Panc1 (cell line): ENCODE measurements at regions not wholly inside any gene's neighbourhood (a gene's known extent, or its start where the extent isn't known, plus 50 kb on each side); places are given as distances from the start of the nearest gene placed in this dataset.

ENCODE experiments used
- TCF7L2 ChIP-seq: IDR thresholded peaks from 2 replicates; pipeline ENCODE4 v1.6.1; 2011; ENCODE audit warnings: mild to moderate bottlenecking, low read depth, low read length, inconsistent platforms
- TF ChIP-seq, protein P1 (sequence below): fragments of 450-650 bp; IDR thresholded peaks from 2 replicates; pipeline ENCODE4 v1.5.1; 2017; ENCODE audit warnings: mild to moderate bottlenecking
- TF ChIP-seq, protein P2 (sequence below), 2 experiments: IDR thresholded peaks; 2 replicates each; pipeline ENCODE4 v1.6.1; 2011 to 2012; ENCODE audit warnings: low read depth in 2 of 2, control low read depth in 1 of 2, low read length in 1 of 2, mild to moderate bottlenecking in 1 of 2, moderate library complexity in 1 of 2; ENCODE audit not compliant: insufficient read depth in 1 of 2

DNA sequence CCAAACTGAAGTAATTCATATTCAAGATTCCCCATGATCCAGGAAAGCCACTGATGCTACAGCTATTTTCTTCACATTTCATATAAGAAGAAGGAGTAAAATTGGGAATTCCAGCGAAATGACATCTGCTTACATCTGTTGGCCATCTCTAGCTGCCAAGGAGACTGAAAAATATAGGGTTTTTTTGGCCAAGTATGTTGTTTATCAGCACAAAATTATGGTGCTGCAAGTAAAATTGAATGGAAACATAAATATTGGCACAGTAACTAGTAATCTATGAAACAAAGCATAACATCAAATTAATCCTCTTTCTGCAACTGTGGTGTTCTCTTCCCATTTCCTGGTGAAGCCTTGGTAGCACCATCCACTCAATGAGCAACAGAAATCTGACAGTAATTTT lies 649.5 kb upstream of the ZNF804A start:
- TF ChIP-seq, protein P1, sequence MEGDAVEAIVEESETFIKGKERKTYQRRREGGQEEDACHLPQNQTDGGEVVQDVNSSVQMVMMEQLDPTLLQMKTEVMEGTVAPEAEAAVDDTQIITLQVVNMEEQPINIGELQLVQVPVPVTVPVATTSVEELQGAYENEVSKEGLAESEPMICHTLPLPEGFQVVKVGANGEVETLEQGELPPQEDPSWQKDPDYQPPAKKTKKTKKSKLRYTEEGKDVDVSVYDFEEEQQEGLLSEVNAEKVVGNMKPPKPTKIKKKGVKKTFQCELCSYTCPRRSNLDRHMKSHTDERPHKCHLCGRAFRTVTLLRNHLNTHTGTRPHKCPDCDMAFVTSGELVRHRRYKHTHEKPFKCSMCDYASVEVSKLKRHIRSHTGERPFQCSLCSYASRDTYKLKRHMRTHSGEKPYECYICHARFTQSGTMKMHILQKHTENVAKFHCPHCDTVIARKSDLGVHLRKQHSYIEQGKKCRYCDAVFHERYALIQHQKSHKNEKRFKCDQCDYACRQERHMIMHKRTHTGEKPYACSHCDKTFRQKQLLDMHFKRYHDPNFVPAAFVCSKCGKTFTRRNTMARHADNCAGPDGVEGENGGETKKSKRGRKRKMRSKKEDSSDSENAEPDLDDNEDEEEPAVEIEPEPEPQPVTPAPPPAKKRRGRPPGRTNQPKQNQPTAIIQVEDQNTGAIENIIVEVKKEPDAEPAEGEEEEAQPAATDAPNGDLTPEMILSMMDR = no peak
- no peak for TF ChIP-seq TCF7L2
- TF ChIP-seq, protein P2, sequence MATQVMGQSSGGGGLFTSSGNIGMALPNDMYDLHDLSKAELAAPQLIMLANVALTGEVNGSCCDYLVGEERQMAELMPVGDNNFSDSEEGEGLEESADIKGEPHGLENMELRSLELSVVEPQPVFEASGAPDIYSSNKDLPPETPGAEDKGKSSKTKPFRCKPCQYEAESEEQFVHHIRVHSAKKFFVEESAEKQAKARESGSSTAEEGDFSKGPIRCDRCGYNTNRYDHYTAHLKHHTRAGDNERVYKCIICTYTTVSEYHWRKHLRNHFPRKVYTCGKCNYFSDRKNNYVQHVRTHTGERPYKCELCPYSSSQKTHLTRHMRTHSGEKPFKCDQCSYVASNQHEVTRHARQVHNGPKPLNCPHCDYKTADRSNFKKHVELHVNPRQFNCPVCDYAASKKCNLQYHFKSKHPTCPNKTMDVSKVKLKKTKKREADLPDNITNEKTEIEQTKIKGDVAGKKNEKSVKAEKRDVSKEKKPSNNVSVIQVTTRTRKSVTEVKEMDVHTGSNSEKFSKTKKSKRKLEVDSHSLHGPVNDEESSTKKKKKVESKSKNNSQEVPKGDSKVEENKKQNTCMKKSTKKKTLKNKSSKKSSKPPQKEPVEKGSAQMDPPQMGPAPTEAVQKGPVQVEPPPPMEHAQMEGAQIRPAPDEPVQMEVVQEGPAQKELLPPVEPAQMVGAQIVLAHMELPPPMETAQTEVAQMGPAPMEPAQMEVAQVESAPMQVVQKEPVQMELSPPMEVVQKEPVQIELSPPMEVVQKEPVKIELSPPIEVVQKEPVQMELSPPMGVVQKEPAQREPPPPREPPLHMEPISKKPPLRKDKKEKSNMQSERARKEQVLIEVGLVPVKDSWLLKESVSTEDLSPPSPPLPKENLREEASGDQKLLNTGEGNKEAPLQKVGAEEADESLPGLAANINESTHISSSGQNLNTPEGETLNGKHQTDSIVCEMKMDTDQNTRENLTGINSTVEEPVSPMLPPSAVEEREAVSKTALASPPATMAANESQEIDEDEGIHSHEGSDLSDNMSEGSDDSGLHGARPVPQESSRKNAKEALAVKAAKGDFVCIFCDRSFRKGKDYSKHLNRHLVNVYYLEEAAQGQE (IDR thresholded peaks at IDR 0.05; ENCODE audit: insufficient read depth in 1 of 2, low read depth in 2 of 2, low read length in 1 of 2) = no peak
